ENCODE measurements at regions not wholly inside any gene's neighbourhood (a gene's known extent, or its start where the extent isn't known, plus 50 kb on each side); places are given as distances from the start of the nearest gene placed in this dataset.

GRCh38 chr3:31077826-31078225 lies 183.4 kb upstream of the GADL1 start (continued):
- TF ChIP-seq GRHL1 (CRISPR knock-in tag; conservative IDR thresholded peaks at IDR 0.05) (no peak), LRRFIP1 (CRISPR knock-in tag; conservative IDR thresholded peaks at IDR 0.05) (no peak), ELF4 (CRISPR knock-in tag; IDR thresholded peaks at IDR 0.05; ENCODE audit: borderline replicate concordance) (no peak), ZNF350 (CRISPR knock-in tag; IDR thresholded peaks at IDR 0.05; ENCODE audit: borderline replicate concordance, low read depth) (no peak), CCAR2 (optimal IDR thresholded peaks at IDR 0.05; ENCODE audit: low read depth, low read length) (no peak), ZNF777 (CRISPR knock-in tag; IDR thresholded peaks at IDR 0.05) (no peak), SP5 (CRISPR knock-in tag; IDR thresholded peaks at IDR 0.05; ENCODE audit: borderline replicate concordance, low read depth) (no peak)

- CTCF ChIA-PET (ENCODE audit: low intra/inter-chr PET ratio, low total read pairs): no interaction called here
- DNase-seq (ENCODE audit: low spot score) (no peak), ATAC-seq (no peak), FAIRE-seq (no peak)
- Histone ChIP-seq H4K20me1 (ENCODE audit: insufficient read depth, low read length) (no peaks in the 10 kb centered on the region), H3K9ac (ENCODE audit: insufficient read depth, low read depth, low read length) (no peak overlapping the region), H2AFZ (ENCODE audit: low read length) (no peak overlapping the region), H3K4me2 (ENCODE audit: low read depth, low read length) (no peak overlapping the region), H3K4me3 (replicated peaks in 1 of 3; ENCODE audit: insufficient read depth in 1 of 3, low read depth in 2 of 3, low read length in 3 of 3) (no peak overlapping the region), H3K9me3 (ENCODE audit: low read length) (no peaks in the 10 kb centered on the region), H3K79me2 (ENCODE audit: insufficient read depth, low read length) (no peaks in the 10 kb centered on the region), H3K27ac (ENCODE audit: extremely low read length, insufficient read depth, low read length) (no peak overlapping the region), H3K27me3 (ENCODE audit: control insufficient read depth in 1 of 2, insufficient read depth in 2 of 2, low read length in 2 of 2) (no peaks in the 10 kb centered on the region; a peak in 1 of 5 replicates), H3K36me3 (replicated peaks in 1 of 2; ENCODE audit: control insufficient read depth in 1 of 2, insufficient read depth in 2 of 2, low read length in 2 of 2) (no peaks in the 10 kb centered on the region), H3K4me1 (ENCODE audit: insufficient read depth, low read length) (no peaks in the 10 kb centered on the region)
- in situ Hi-C loops (cut with HindIII; ENCODE audit: extremely low pct_ligation_motif_present, low pct_unique_long_range_greater_than_20kb): no loop called here
- no TSS peak for BruUV-seq (replicated peaks)
- WGBS (ENCODE audit: low lambda C conversion rate): 25% methylated on average over 4 of the region's 4 CpGs
- TF ChIP-seq CREB1 (IDR thresholded peaks at IDR 0.05): no peak
- TF ChIP-seq CREB1 (CRISPR knock-in tag; IDR thresholded peaks at IDR 0.05): no peak
- TF ChIP-seq TOE1 (CRISPR knock-in tag; IDR thresholded peaks at IDR 0.05): no peak
- no peak for TF ChIP-seq FOSL1 (CRISPR knock-in tag; IDR thresholded peaks at IDR 0.05; ENCODE audit: borderline replicate concordance)
- no peak for TF ChIP-seq ZNF232 (CRISPR knock-in tag; IDR thresholded peaks at IDR 0.05; ENCODE audit: borderline replicate concordance)
- TF ChIP-seq ZFYVE20 (CRISPR knock-in tag; IDR thresholded peaks at IDR 0.05; ENCODE audit: borderline replicate concordance, low read depth): no peak
- no peak for TF ChIP-seq SRSF1 (optimal IDR thresholded peaks at IDR 0.05; ENCODE audit: low read depth, low read length)
- TF ChIP-seq ZBTB7A (CRISPR knock-in tag; IDR thresholded peaks at IDR 0.05): no peak
- TF ChIP-seq XRCC5 (optimal IDR thresholded peaks at IDR 0.05; ENCODE audit: low read length): no peak
- no peak for TF ChIP-seq ZMYM4 (CRISPR knock-in tag; IDR thresholded peaks at IDR 0.05)
- no peak for TF ChIP-seq ZSCAN20 (CRISPR knock-in tag; IDR thresholded peaks at IDR 0.05; ENCODE audit: borderline replicate concordance)
- TF ChIP-seq ATM (IDR thresholded peaks at IDR 0.05; ENCODE audit: borderline replicate concordance): no peak
- TF ChIP-seq ZNF607 (CRISPR knock-in tag; IDR thresholded peaks at IDR 0.05; ENCODE audit: borderline replicate concordance): no peak
- TF ChIP-seq PRMT3 (CRISPR knock-in tag; IDR thresholded peaks at IDR 0.05; ENCODE audit: borderline replicate concordance, low read depth): no peak
- TF ChIP-seq REL (CRISPR knock-in tag; conservative IDR thresholded peaks at IDR 0.05): no peak
- intact Hi-C loops (cut with micrococcal nuclease; ENCODE audit: unreplicated experiment): no loop called here
- POLR2A ChIA-PET: no interaction called here
Observed at GRCh38 chr3:31079689-31080088, 185.2 kb upstream of the GADL1 start.

Data from HepG2 (cell line).